Transverse colon (tissue), 4 donors: ENCODE measurements at regions not wholly inside any gene's neighbourhood (a gene's known extent, or its start where the extent isn't known, plus 50 kb on each side); places are given as distances from the start of the nearest gene placed in this dataset.

Experiments used
- DNase-seq: peaks from one replicate; pipeline ENCODE4 v3.0.0-alpha.2; 2019
- H3K27ac ChIP-seq, 4 donors: fragments of 200-600 bp; sonication (generic); 2 replicates each; pipeline ENCODE4 v1.5.1; 2016 to 2018; ENCODE audit warnings: inconsistent platforms in 4 of 4
- H3K27me3 ChIP-seq: fragments of 200-600 bp; sonication (generic); 2 replicates; pipeline ENCODE4 v1.5.1; 2017; ENCODE audit warnings: inconsistent platforms
- H3K36me3 ChIP-seq, 4 donors: fragments of 200-600 bp; sonication (generic); 2 replicates each; pipeline ENCODE4 v1.5.1; 2017 to 2019; ENCODE audit warnings: inconsistent platforms in 4 of 4
- H3K4me1 ChIP-seq, 4 donors: fragments of 200-600 bp; sonication (generic); 2 replicates each; pipeline ENCODE4 v1.5.1; 2017 to 2020; ENCODE audit warnings: inconsistent platforms in 4 of 4
- H3K4me3 ChIP-seq, 4 donors: fragments of 200-600 bp; sonication (generic); 1 replicate in 1 of 4; 2 replicates in 3 of 4; pipeline versions ENCODE4 v1.5.1 to v1.6.1; 2017 to 2019; ENCODE audit warnings: inconsistent platforms in 4 of 4
- H3K9me3 ChIP-seq, 2 donors: fragments of 200-600 bp; sonication (generic); 2 replicates each; pipeline ENCODE4 v1.5.1; 2017 to 2019; ENCODE audit warnings: inconsistent platforms in 2 of 2
- CTCF ChIP-seq, 5 experiments: fragments of 200-600 bp in 3 of 5; fragments of 450-650 bp in 2 of 5; sonication (generic) in 3 of 5; IDR thresholded peaks; 1 replicate in 2 of 5; 2 replicates in 3 of 5; pipeline ENCODE4 v1.5.1; 2016 to 2017; ENCODE audit warnings: antibody characterized with exemption in 5 of 5, inconsistent platforms in 3 of 5, mild to moderate bottlenecking in 2 of 5, moderate library complexity in 1 of 5
- EP300 ChIP-seq: sonication (generic); formaldehyde crosslinking; IDR thresholded peaks from one replicate; pipeline ENCODE4 v1.6.1; 2017; ENCODE audit warnings: antibody characterized with exemption, low read depth
- POLR2A ChIP-seq: fragments of 450-650 bp; IDR thresholded peaks from one replicate; pipeline ENCODE4 v1.6.1; 2016; ENCODE audit warnings: antibody characterized with exemption, mild to moderate bottlenecking, moderate library complexity
- POLR2AphosphoS5 ChIP-seq, 3 donors: sonication (generic); formaldehyde crosslinking; IDR thresholded peaks; one replicate each; pipeline ENCODE4 v1.6.1; 2016; ENCODE audit warnings: antibody characterized with exemption in 3 of 3
- WGBS, 2 donors: methylation state at CpG; one replicate each; pipeline ENCODE4 v1.1.5; 2018; ENCODE audit warnings: low coverage in 1 of 2; 5-methylcytosine and 5-hydroxymethylcytosine counted together
- in situ Hi-C, 4 donors: fragments of 200-750 bp; cut with MboI; loops; one replicate each; pipeline versions ENCODE4 v1.15.0 to v1.15.1; 2017; ENCODE audit warnings: low sequenced_read_pairs in 3 of 4, low pct_ligation_motif_present in 1 of 4, low pct_unique_long_range_greater_than_20kb in 1 of 4
- intact Hi-C: fragments of 100-400 bp; cut with DNase I; formaldehyde crosslinking; loops from one replicate; pipeline ENCODE4 v1.15.1; 2023; ENCODE audit warnings: low total_unique reads

DNA sequence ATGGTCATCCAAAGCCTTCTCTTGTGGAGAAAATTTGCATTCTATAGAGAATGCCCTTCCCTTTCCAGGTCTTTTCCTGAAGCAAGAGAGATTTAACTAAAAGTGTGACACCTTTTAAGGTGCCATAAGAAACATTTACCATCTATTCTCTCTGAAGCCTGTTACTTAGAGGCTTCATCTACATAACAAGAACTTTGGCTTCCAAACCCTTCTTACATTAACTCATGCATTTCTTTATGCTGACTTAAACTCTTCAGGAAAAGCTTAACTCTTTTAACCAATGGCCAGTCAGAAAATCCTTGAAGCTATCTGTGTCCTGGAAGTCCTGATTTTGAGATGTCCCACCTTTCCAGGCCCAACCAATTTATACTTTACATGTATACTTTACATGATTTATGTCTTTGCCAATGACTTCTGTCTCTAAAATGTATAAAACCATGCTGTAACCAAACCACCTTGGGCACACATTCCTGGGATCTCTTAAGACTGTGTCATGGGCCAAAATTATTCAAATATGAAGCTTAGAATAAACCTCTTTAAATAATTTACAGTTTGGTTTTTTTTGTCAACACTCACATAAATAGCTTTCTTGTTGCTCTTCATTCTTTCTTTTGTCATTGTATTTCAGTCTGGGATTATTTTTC lies 472.6 kb upstream of the NECTIN3 start:
- TF ChIP-seq EP300 (no peak), POLR2AphosphoS5 (IDR thresholded peaks at IDR 0.05) (no peak), POLR2A (no peak), CTCF (IDR thresholded peaks at IDR 0.05) (no peak)
- Histone ChIP-seq H3K4me3 (no peak overlapping the region), H3K4me1 (no peaks in the 10 kb centered on the region), H3K9me3 (no peaks in the 10 kb centered on the region), H3K36me3 (no peaks in the 10 kb centered on the region), H3K27ac (no peak overlapping the region), H3K27me3 (no peaks in the 10 kb centered on the region)
- DNase-seq: no peak
- in situ Hi-C loops (no loop called here), intact Hi-C loops (no loop called here)

- in situ Hi-C loops: no loop called here
- no peaks in the 10 kb centered on the region for H3K27me3 ChIP-seq
- no peaks in the 10 kb centered on the region for H3K36me3 ChIP-seq
Observed at GRCh38 chr3:110608566-110608965, 463.1 kb upstream of the NECTIN3 start.

DNA sequence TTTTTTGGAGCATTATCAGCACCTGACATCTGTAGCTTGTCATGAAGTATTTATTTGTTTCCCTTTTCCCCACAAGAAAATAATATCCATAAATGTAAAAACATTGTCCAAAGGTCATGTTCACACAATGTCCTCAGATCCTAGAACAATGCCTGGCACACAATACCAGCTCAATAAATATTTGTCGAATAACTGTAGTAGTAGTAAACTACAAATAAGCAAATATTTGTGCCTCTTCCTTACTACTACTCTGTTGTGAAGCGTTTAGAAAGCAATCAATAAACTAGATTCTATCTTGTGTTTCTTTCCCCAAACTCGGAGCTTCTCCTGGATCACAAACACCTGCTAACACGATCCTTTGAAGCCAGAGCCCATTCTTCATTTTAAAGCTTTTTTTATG lies 459.6 kb upstream of the NECTIN3 start:
- no peak overlapping the region for H3K27ac ChIP-seq
- H3K36me3 ChIP-seq: no peaks in the 10 kb centered on the region
- DNase-seq: no peak
- no peak overlapping the region for H3K4me3 ChIP-seq
- H3K9me3 ChIP-seq: no peaks in the 10 kb centered on the region
- H3K4me1 ChIP-seq: peaks cover 0 to 3% (median 0%) of the 10 kb centered on the region in 4 donors
- TF ChIP-seq EP300: no peak
- no peak for TF ChIP-seq POLR2AphosphoS5 (IDR thresholded peaks at IDR 0.05)
- TF ChIP-seq CTCF (IDR thresholded peaks at IDR 0.05): no peak
- no peak for TF ChIP-seq POLR2A
- in situ Hi-C loops: no loop called here
- WGBS, 2 donors: 51% methylated on average over 4 of the region's 4 CpGs
- intact Hi-C loops: no loop called here
- H3K27me3 ChIP-seq: no peaks in the 10 kb centered on the region

More at GRCh38 chr3:110608566-110608965, 463.1 kb upstream of the NECTIN3 start:
- TF ChIP-seq CTCF (IDR thresholded peaks at IDR 0.05) (no peak), EP300 (no peak), POLR2A (no peak), POLR2AphosphoS5 (IDR thresholded peaks at IDR 0.05) (no peak)
- Histone ChIP-seq H3K9me3 (no peaks in the 10 kb centered on the region), H3K4me3 (no peak overlapping the region), H3K27ac (no peak overlapping the region), H3K4me1 (peaks cover 0 to 3% (median 0%) of the 10 kb centered on the region in 4 donors)
- no peak for DNase-seq
- intact Hi-C loops: no loop called here

DNA sequence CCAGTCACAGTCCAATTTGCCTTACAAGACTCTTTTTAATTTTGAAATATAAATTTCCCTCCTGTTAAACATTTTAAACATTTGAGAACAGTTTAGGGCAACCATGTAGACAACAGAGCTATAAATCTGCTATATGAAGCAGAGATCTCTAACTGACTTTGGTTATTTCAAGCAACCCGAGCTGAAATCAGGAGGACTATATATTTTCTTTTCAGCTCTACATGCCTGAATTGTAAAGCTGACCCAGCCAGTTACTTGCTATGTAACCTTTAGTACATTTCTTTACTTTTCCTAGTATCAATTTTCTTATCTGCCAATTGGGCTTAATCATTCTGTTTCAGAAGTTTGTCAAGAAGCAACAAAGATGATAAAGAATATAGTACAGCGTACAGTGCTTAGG lies 457.4 kb upstream of the NECTIN3 start:
- Histone ChIP-seq H3K27ac (no peak overlapping the region), H3K4me1 (peaks cover 0 to 3% (median 0%) of the 10 kb centered on the region in 4 donors), H3K36me3 (no peaks in the 10 kb centered on the region), H3K27me3 (no peaks in the 10 kb centered on the region), H3K9me3 (no peaks in the 10 kb centered on the region), H3K4me3 (no peak overlapping the region)
- intact Hi-C loops (no loop called here), in situ Hi-C loops (no loop called here)
- DNase-seq: no peak
- 49 to 71% methylated on average over 2 of the region's 2 CpGs for WGBS, 2 donors
- no peak for TF ChIP-seq POLR2AphosphoS5 (IDR thresholded peaks at IDR 0.05)
- no peak for TF ChIP-seq CTCF (IDR thresholded peaks at IDR 0.05)
- no peak for TF ChIP-seq EP300
- TF ChIP-seq POLR2A: no peak
